GM19463 (cell line): ENCODE measurements at regions not wholly inside any gene's neighbourhood (a gene's known extent, or its start where the extent isn't known, plus 50 kb on each side); places are given as distances from the start of the nearest gene placed in this dataset.
"Not testable (repeated sequence)": the region's sequence is repeated elsewhere in the genome, so short reads cannot be mapped to it uniquely, and the experiment has no call there.

Experiments
- ATAC-seq: cut with Tn5 transposase; IDR thresholded peaks from one replicate; pipeline ENCODE4 v1.9.1; 2021; ENCODE audit warnings: mild to moderate bottlenecking, moderate library complexity; ENCODE audit not compliant: unreplicated experiment

- not testable (repeated sequence) for ATAC-seq
These were observed 1962.1 kb upstream of the PRR20A start for GRCh38 chr13:55178582-55178981.

- no peak for ATAC-seq
These were observed 1949.7 kb upstream of the PRR20A start for GRCh38 chr13:55190996-55191395.

- ATAC-seq, result no peak
These were observed 1941.6 kb upstream of the PRR20A start for GRCh38 chr13:55199134-55199533.

GRCh38 chr13:55214841-55215345 is 1925.8 kb upstream of the PRR20A start:
- no peak for ATAC-seq

- no peak for ATAC-seq
These were observed 1921.2 kb upstream of the PRR20A start for GRCh38 chr13:55219538-55219937.

GRCh38 chr13:55229906-55230569 is 1910.7 kb upstream of the PRR20A start:
- no peak for ATAC-seq

GRCh38 chr13:55230570-55230908 is 1910.2 kb upstream of the PRR20A start:
- no peak for ATAC-seq

GRCh38 chr13:55234311-55234710 is 1906.4 kb upstream of the PRR20A start:
- ATAC-seq, result no peak

GRCh38 chr13:55245005-55245644 is 1895.6 kb upstream of the PRR20A start:
- no peak for ATAC-seq

- no peak for ATAC-seq
These were observed 1885.5 kb upstream of the PRR20A start for GRCh38 chr13:55255236-55255635.

GRCh38 chr13:55263045-55263444 is 1877.7 kb upstream of the PRR20A start:
- no peak for ATAC-seq

GRCh38 chr13:55266644-55267043 is 1874.1 kb upstream of the PRR20A start:
- ATAC-seq, result no peak

GRCh38 chr13:55298201-55298600 is 1842.5 kb upstream of the PRR20A start:
- ATAC-seq, result no peak

- no peak for ATAC-seq
These were observed 1838.2 kb upstream of the PRR20A start for GRCh38 chr13:55302568-55302967.

GRCh38 chr13:55307909-55308308 is 1832.8 kb upstream of the PRR20A start:
- ATAC-seq, result no peak

GRCh38 chr13:55341891-55342290 is 1798.8 kb upstream of the PRR20A start:
- ATAC-seq, result no peak

GRCh38 chr13:55345224-55345623 is 1795.5 kb upstream of the PRR20A start:
- ATAC-seq, result no peak

- no peak for ATAC-seq
These were observed 1793.2 kb upstream of the PRR20A start for GRCh38 chr13:55347528-55347927.

- ATAC-seq, result no peak
These were observed 1781.7 kb upstream of the PRR20A start for GRCh38 chr13:55359067-55359466.

GRCh38 chr13:55361141-55361540 is 1779.6 kb upstream of the PRR20A start:
- no peak for ATAC-seq

- ATAC-seq, result no peak
These were observed 1774.0 kb upstream of the PRR20A start for GRCh38 chr13:55366676-55367075.

GRCh38 chr13:55394470-55394869 is 1746.2 kb upstream of the PRR20A start:
- ATAC-seq, result no peak

GRCh38 chr13:55402870-55403269 is 1737.8 kb upstream of the PRR20A start:
- ATAC-seq, result no peak
